ENCODE measurements at regions not wholly inside any gene's neighbourhood (a gene's known extent, or its start where the extent isn't known, plus 50 kb on each side); places are given as distances from the start of the nearest gene placed in this dataset.

DNA sequence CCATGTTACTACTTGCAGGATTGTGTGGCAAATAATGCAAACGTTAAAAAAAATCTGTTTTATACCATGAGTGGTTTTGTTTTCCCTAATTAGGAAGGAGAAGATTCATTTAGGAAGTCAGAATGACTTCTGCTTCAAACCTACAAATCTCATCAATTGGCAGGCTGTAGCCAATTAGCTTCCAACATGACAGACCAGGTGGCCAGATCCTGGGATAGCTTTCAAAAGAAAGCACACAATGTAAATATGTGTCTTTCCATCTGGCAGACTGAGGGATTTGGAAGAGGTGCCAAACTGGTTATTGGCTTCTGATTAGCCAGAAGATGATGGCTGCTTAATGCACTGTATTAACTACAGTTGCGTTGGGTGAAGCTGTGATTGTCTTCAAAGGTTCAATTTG lies 432.8 kb downstream of the ANKRD50 start:
- DNase-seq, result no peak

GRCh38 chr4:124282301-124282898 lies 430.1 kb downstream of the ANKRD50 start:
- DNase-seq, result no peak

DNA sequence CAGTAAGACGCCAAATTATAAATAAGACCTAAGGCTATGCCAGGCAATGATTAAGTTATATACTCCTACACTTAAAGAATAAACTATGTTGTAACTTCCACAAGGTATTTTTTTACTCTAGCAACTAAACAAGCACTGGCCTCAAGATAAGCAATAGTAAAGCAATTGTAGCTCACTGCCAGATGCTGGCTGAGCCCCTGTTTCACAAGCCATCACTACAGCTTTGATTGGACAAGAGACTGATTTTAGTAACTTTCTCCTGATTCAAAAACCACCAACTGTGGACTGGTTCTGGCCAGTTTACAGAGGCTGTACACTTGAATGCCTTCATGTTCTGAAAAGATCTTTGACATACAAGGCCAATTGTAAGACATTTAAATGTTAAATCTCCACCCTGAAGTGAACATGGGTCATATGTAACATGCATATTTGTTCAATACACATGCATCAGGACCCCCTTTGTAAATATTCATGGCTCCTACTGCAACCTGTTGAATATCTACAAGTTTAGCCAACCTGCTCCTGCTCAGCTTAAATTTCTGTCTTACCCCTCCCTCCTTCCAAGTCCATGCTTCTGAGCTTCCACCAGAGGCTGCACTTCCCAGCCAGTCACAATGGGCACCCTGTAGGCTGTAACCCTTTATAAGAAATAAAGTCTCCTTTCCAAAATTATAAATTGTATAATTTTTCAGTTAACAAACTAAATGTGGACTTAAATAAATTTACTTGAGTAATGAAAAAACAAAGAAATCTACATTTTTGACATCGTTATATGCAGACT lies 423.6 kb downstream of the ANKRD50 start:
- DNase-seq, result no peak

- no peak for DNase-seq
Observed at GRCh38 chr4:124290678-124291077, 421.9 kb downstream of the ANKRD50 start.

- DNase-seq, result no peak
Observed at GRCh38 chr4:124295413-124295812, 417.1 kb downstream of the ANKRD50 start.

GRCh38 chr4:124304941-124305340 lies 407.6 kb downstream of the ANKRD50 start:
- no peak for DNase-seq

- no peak for DNase-seq
Observed at GRCh38 chr4:124306352-124306751, 406.2 kb downstream of the ANKRD50 start.

GRCh38 chr4:124307143-124307542 lies 405.4 kb downstream of the ANKRD50 start:
- no peak for DNase-seq

DNA sequence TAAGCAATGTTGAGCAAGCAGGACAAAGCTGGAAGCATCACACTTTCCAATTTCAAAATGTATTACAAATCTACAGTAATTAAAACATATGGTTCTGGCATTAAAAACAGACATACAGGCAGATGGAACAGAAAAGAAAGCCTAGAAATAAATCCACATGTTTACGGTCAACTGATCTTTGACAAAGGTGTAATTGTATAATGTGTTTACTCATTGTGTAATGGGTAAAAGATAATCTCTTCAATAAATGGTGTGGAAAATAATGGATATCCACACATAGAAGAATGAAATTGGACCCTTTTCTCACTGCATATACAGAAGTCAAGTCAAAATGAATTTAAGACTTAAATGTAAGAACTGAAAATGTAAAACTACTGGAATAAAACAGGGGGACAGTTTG lies 394.2 kb downstream of the ANKRD50 start:
- DNase-seq, result no peak

DNA sequence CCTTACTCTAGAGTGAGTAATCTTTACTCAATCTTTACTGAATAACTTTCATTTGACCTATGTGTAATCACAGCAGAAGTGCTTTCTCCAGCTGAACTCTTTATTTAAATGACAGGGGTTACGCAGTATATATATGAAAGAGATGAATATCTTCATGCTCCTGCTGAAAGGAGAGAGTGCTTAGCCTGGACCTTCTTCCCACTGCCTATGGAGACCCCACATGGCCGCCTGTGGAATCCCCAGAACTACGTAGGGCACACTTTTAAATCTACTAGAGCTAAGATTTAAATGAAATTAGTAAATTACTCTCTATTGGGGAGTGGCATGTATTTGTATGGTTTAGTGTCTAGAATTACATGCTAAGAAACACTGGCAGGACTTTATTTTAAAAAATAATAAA lies 391.2 kb downstream of the ANKRD50 start:
- no peak for DNase-seq

GRCh38 chr4:124322234-124323065 lies 390.1 kb downstream of the ANKRD50 start:
- DNase-seq, result peak; percentile 9

DNA sequence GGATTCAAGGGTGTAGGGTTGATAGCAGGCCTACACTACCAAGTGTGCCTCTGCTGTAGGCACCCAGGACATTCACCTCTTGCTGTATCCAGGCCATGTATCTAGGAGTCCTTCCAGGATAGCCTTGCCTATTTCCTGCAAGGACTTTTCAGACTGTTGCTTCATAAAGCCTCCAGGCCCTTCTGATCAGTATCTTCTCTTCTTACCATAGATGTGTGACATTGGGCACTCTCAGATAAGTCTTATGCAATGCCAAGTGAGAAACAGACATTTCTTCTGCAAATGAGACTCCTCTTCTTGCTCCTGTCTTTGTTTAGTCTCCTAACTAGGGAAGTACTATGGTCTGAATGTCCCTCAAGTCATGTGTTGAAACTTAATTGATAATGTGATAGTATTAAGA lies 386.8 kb downstream of the ANKRD50 start:
- DNase-seq, result no peak

DNA sequence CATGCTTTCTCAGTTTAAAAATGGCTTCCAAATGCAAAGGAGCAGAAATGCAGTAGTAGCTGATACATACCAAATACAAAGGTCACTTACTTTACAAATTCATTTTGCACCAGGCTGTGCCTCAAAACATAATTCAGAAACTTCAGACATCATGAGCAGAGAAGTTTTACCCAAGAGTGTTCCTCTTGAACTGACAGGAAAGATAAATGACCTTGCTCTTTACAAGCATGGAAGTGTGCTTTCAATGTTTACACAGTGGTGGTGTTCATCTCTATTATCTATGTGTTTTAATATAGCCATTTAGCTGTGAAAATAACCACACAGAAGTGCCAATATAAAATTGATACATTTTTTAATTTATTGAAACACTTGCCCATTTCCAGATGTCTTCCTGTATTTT lies 383.4 kb downstream of the ANKRD50 start:
- no peak for DNase-seq

DNA sequence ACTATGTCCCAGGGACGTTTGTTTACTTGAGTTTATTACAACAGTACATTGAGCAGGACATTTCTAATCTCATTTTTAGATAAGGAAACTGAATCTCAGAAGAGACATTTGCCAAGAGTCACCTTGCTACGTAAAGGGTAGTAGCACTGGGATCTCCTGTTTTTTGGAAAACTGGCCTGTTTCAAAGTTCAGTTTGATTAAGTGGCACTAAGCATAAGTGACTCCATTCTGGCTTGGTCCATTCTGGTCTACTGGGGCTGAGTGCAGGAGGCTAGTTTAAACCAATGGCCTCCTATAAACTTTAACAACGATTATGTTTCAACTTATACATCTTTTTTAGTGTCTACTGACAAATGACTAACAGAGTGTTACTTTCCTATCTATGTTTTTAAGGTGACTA lies 382.5 kb downstream of the ANKRD50 start:
- no peak for DNase-seq

DNA sequence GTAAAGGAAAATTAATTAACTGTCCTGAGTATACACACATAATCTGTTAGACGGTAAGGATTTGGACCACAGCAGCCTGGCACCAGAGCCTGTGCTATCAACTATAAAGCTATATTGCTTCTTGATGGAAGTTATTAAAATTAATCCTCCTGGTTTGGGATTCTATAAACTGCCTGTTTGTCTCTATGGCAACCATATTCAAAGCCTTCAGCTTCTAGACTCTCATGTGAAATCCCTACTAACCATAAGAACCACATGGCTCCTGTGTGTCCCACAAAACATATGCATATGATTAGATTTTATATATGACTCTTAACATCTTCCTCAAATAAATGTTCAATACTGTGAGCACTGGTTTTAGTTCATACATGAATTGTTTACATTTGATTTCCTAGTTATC lies 380.8 kb downstream of the ANKRD50 start:
- no peak for DNase-seq

DNA sequence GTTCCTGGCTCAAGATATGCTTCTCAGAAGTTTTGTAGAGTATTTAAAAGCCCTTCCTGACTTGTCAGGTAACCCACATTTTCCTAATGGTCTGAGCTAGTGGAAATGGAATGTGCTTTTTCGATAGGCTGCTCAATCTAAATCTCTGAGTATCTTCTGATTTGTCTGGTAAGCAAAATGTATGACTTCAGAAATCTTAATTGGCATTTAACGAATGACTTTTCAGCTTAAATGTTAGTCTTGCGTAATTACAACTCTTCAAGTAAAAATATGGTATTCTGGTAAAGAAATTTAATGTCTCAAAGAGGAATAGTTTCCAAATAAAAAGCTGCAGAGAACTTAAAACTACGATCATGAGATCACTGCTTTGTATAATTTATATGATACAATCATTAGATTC lies 379.1 kb downstream of the ANKRD50 start:
- DNase-seq, result no peak

DNA sequence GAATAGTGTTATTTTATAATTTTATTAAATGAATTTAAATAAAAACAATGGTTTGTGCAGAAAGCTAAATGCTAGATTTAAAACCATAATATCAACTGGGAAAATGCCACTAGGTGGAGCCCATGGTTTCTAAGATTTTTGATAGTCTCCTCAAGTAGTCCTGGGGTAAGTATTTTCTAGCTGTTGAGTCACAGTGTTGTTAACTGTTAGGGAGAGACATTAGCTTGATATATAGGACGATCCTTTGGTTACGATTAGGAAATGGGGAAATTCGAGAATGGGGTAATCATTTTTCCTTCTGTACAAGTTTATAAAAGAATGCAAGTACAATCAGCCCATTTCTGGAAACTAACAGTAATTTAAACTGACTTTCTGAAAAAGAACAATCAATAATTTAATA lies 378.4 kb downstream of the ANKRD50 start:
- no peak for DNase-seq

DNA sequence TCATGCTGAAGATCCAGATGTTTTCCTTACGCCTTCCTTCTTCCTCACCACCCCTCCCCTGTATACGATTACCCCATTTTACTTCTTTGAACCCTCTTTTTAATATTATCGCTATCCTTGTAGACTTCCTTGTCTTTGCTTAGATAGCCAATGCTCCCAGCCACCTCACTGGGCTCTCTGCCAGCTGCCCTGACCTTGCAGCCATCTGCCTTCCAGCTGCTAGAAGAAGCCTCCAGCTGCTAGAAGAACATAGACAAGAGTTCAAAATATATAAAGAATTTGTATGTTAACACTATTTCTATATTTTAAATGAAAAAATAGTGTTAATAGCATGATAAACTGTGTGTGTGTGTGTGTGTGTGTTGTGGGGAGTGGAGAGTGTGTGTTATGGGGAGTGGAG lies 374.7 kb downstream of the ANKRD50 start:
- DNase-seq, result no peak

GRCh38 chr4:124343661-124344171 lies 368.8 kb downstream of the ANKRD50 start:
- DNase-seq, result no peak

DNA sequence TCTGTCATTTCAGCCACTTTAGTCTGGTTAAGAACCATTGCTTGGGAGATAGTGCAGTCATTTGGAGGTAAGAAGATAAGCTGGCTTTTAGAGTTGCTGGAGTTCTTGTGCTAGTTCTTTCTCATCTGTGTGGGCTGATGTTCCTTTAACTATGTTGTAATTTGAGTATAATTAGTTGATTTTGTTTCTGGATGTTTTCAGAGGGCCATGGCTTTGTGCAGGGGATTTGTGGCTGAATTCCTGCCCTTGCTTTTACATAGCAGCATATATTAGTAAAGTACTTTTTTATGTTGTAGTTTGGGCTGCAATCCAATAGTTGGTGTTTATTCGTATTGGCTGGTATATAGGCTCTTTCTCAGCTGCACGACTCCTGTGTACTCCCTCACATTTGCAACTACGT lies 339.6 kb downstream of the ANKRD50 start:
- no peak for DNase-seq

DNA sequence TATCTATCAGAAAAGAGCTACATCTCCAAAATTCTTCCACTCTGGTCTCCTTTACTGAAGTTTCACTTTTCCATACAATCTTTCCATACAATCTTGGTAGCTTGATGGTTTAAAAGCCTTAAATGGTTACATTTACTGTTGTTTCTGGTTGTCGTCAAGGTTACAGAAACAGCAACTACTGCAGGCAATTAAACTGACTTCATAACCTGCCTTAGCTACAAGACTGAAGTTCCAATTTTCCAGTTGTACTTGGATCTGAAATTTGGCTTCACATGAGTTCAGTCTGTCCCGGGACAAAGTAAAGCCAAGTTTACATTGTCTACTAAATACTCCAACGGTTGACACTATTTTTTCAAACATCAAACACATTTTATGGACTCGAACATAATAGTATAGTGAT lies 326.4 kb downstream of the ANKRD50 start:
- DNase-seq, result no peak

GRCh38 chr4:124386648-124387047 lies 325.9 kb downstream of the ANKRD50 start:
- no peak for DNase-seq

- DNase-seq, result no peak
Observed at GRCh38 chr4:124389591-124389990, 322.9 kb downstream of the ANKRD50 start.

DNA sequence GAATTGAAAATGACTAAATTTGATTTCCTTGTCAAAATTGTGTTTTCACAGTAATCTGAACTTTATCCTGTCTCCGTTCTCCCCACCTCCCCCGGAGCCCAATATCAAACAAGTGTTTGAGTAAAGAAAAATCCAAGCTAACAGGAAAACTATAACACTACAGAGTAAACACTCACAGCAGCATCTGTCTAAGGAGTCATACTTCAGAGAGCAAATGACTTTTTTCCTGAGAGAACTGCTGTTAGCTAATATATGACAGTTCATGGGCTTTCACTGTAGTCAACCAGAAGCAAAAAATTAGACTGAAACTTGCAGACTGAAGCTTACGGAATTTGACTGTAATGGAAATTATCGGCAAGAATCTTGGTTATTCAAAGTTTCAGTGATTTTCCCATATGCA lies 321.7 kb downstream of the ANKRD50 start:
- no peak for DNase-seq

Data from CD4-positive, alpha-beta T cell treated with Interleukin-12 subunit alpha and Interleukin-12 subunit beta, for 1 hour (primary cell).